Panc1 (cell line): ENCODE measurements at regions not wholly inside any gene's neighbourhood (a gene's known extent, or its start where the extent isn't known, plus 50 kb on each side); places are given as distances from the start of the nearest gene placed in this dataset.

Experiments
- ATAC-seq: fragments of 200-7000 bp; cut with Tn5 transposase; 2 replicates; pipeline ENCODE4 v1.9.1; 2020; ENCODE audit warnings: mild to moderate bottlenecking, moderate library complexity
- BruUV-seq: library from RNA; stranded (reverse); fragments of 400-500 nt; replicated peaks from 2 replicates; lab custom pipeline; 2021; lab: Mats Ljungman, UMichigan
- CTCF ChIA-PET: fragments of 300-600 bp; sonication (Branson Sonifier 250); formaldehyde crosslinking; loops from one replicate; lab custom pipeline; 2022; ENCODE audit warnings: antibody characterized with exemption; lab: Charles Lee
- POLR2A ChIA-PET: fragments of 300-600 bp; sonication (Branson Sonifier 250); formaldehyde crosslinking; loops from one replicate; lab custom pipeline; 2022; ENCODE audit warnings: antibody characterized with exemption; lab: Charles Lee
- DNase-seq: peaks from one replicate; pipeline ENCODE4 v3.0.0-alpha.2; 2010; ENCODE audit warnings: low read depth, low spot score
- H3K27ac ChIP-seq: 2 replicates; pipeline ENCODE4 v1.5.1; 2011; ENCODE audit warnings: mild to moderate bottlenecking, low read length, inconsistent platforms
- H3K27me3 ChIP-seq: fragments of 200-500 bp; sonication (Bioruptor generic); 2 replicates; pipeline ENCODE4 v1.6.0; 2014; ENCODE audit warnings: low read length, inconsistent platforms; ENCODE audit not compliant: control insufficient read depth, insufficient read depth
- H3K36me3 ChIP-seq: fragments of 200-500 bp; sonication (Bioruptor generic); 2 replicates; pipeline ENCODE4 v1.5.1; 2014; ENCODE audit warnings: inconsistent platforms, mild to moderate bottlenecking, low read length, moderate library complexity; ENCODE audit not compliant: control insufficient read depth, insufficient read depth
- H3K4me1 ChIP-seq: 2 replicates; pipeline ENCODE4 v1.5.1; 2011; ENCODE audit warnings: inconsistent platforms, mild to moderate bottlenecking, low read length, moderate library complexity; ENCODE audit not compliant: control insufficient read depth, insufficient read depth
- H3K4me3 ChIP-seq, 2 experiments: 2 replicates each; pipeline ENCODE4 v1.5.1; 2011 to 2012; ENCODE audit warnings: low read depth in 2 of 2, low read length in 2 of 2, mild to moderate bottlenecking in 2 of 2, inconsistent platforms in 1 of 2, moderate library complexity in 1 of 2
- H3K9me3 ChIP-seq: fragments of 200-500 bp; sonication (Bioruptor generic); 2 replicates; pipeline ENCODE4 v1.5.1; 2014; ENCODE audit warnings: low read depth, mild to moderate bottlenecking, inconsistent platforms, low read length, moderate library complexity; ENCODE audit not compliant: control insufficient read depth, insufficient read depth
- POLR2AphosphoS5 ChIP-seq: IDR thresholded peaks from 2 replicates; pipeline ENCODE4 v1.6.1; 2012; ENCODE audit warnings: mild to moderate bottlenecking, low read depth, low read length, moderate library complexity
- SIN3A ChIP-seq: IDR thresholded peaks from 2 replicates; pipeline ENCODE4 v1.6.1; 2012; ENCODE audit warnings: low read depth, mild to moderate bottlenecking, low read length, moderate library complexity, borderline replicate concordance; ENCODE audit not compliant: insufficient read depth
- TCF7L2 ChIP-seq: IDR thresholded peaks from 2 replicates; pipeline ENCODE4 v1.6.1; 2011; ENCODE audit warnings: mild to moderate bottlenecking, low read depth, low read length, inconsistent platforms
- in situ Hi-C: cut with HindIII; loops from 2 replicates; pipeline ENCODE4 v1.10.0; 2016; ENCODE audit warnings: low sequenced_read_pairs, low pct_unique_long_range_greater_than_20kb
- intact Hi-C: fragments of 100-400 bp; cut with micrococcal nuclease; formaldehyde crosslinking; loops from one replicate; pipeline ENCODE4 v1.10.0; 2022; ENCODE audit not compliant: unreplicated experiment
- TF ChIP-seq, protein P1 (sequence below): fragments of 450-650 bp; IDR thresholded peaks from 2 replicates; pipeline ENCODE4 v1.5.1; 2017; ENCODE audit warnings: mild to moderate bottlenecking
- TF ChIP-seq, protein P2 (sequence below), 2 experiments: IDR thresholded peaks; 2 replicates each; pipeline ENCODE4 v1.6.1; 2011 to 2012; ENCODE audit warnings: low read depth in 2 of 2, control low read depth in 1 of 2, low read length in 1 of 2, mild to moderate bottlenecking in 1 of 2, moderate library complexity in 1 of 2; ENCODE audit not compliant: insufficient read depth in 1 of 2

DNA sequence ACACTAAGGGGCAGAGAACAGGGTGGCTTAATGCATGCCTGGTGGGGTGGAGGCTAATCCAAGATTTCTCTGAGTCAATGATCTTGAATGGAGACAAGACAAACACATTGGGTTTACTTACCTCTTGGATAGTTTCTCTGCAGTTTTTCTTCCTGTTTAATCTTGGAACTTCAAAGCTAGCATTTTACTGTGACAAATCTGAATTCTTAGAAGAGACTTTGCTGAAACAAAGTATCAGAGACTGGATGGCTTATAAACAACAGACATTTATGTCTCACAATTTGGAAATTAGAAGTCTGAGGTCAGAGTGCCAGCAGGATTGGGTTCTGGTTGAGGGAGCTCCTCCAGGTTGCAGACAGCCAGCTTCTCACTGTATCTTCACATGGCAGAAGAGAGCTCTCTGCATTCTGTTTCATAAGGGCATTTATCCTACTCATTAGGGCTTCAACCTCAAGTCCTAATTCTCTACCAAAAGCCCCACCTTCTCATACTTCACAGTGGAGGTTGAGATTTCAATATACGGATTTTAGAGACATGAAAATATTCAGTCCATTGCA is 921.8 kb downstream of the VRK1 start:
- no peak for DNase-seq
- H3K27me3 ChIP-seq: no peaks in the 10 kb centered on the region
- H3K36me3 ChIP-seq: no peaks in the 10 kb centered on the region; the same call in 1 of the 2 replicates
- H3K27ac ChIP-seq: no peak overlapping the region
- ChIA-PET CTCF (interaction anchor here (0.6 kb wide), 1 partner anchor 249 kb away, joined by 11 read pairs; no protein-coding TSS in a partner anchor), POLR2A (no interaction called here)
- TF ChIP-seq, protein P1, sequence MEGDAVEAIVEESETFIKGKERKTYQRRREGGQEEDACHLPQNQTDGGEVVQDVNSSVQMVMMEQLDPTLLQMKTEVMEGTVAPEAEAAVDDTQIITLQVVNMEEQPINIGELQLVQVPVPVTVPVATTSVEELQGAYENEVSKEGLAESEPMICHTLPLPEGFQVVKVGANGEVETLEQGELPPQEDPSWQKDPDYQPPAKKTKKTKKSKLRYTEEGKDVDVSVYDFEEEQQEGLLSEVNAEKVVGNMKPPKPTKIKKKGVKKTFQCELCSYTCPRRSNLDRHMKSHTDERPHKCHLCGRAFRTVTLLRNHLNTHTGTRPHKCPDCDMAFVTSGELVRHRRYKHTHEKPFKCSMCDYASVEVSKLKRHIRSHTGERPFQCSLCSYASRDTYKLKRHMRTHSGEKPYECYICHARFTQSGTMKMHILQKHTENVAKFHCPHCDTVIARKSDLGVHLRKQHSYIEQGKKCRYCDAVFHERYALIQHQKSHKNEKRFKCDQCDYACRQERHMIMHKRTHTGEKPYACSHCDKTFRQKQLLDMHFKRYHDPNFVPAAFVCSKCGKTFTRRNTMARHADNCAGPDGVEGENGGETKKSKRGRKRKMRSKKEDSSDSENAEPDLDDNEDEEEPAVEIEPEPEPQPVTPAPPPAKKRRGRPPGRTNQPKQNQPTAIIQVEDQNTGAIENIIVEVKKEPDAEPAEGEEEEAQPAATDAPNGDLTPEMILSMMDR: no peak
- no peak for TF ChIP-seq POLR2AphosphoS5
- no peak for TF ChIP-seq SIN3A
- TF ChIP-seq TCF7L2: no peak
- TF ChIP-seq, protein P2, sequence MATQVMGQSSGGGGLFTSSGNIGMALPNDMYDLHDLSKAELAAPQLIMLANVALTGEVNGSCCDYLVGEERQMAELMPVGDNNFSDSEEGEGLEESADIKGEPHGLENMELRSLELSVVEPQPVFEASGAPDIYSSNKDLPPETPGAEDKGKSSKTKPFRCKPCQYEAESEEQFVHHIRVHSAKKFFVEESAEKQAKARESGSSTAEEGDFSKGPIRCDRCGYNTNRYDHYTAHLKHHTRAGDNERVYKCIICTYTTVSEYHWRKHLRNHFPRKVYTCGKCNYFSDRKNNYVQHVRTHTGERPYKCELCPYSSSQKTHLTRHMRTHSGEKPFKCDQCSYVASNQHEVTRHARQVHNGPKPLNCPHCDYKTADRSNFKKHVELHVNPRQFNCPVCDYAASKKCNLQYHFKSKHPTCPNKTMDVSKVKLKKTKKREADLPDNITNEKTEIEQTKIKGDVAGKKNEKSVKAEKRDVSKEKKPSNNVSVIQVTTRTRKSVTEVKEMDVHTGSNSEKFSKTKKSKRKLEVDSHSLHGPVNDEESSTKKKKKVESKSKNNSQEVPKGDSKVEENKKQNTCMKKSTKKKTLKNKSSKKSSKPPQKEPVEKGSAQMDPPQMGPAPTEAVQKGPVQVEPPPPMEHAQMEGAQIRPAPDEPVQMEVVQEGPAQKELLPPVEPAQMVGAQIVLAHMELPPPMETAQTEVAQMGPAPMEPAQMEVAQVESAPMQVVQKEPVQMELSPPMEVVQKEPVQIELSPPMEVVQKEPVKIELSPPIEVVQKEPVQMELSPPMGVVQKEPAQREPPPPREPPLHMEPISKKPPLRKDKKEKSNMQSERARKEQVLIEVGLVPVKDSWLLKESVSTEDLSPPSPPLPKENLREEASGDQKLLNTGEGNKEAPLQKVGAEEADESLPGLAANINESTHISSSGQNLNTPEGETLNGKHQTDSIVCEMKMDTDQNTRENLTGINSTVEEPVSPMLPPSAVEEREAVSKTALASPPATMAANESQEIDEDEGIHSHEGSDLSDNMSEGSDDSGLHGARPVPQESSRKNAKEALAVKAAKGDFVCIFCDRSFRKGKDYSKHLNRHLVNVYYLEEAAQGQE (IDR thresholded peaks at IDR 0.05; ENCODE audit: insufficient read depth in 1 of 2, low read depth in 2 of 2, low read length in 1 of 2): no peak
- no peak for ATAC-seq
- H3K4me3 ChIP-seq: no peak overlapping the region
- no peaks in the 10 kb centered on the region for H3K4me1 ChIP-seq
- H3K9me3 ChIP-seq: no peaks in the 10 kb centered on the region
- BruUV-seq: no TSS peak
- intact Hi-C loops (no loop called here), in situ Hi-C loops (no loop called here)

DNA sequence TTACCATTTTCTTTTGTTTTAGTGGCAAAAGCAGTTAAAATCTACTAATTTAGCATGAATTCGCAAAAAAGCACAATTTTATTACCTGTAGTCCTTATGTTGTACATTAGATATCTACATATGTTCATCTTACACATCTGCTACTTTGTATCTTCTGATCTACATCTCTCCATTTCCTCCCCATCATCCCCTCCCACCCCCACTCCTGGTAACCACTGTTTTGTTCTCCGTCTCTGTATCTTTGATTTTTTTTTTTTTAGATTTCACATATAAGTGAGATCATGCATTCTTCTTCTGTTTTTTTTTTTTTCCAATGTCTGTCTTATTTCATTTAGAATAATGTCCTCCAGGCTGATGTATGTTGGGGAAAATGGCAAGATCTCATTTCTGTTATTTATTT is 922.7 kb downstream of the VRK1 start:
- Histone ChIP-seq H3K27ac (no peak overlapping the region), H3K27me3 (no peaks in the 10 kb centered on the region), H3K4me1 (no peaks in the 10 kb centered on the region), H3K36me3 (no peaks in the 10 kb centered on the region), H3K9me3 (no peaks in the 10 kb centered on the region), H3K4me3 (no peak overlapping the region)
- DNase-seq: no peak
- no peak for ATAC-seq
- ChIA-PET POLR2A (no interaction called here), CTCF (no interaction called here)
- TF ChIP-seq, protein P2 (IDR thresholded peaks at IDR 0.05; ENCODE audit: insufficient read depth in 1 of 2, low read depth in 2 of 2, low read length in 1 of 2): no peak
- no peak for TF ChIP-seq SIN3A
- TF ChIP-seq, protein P1: no peak
- TF ChIP-seq TCF7L2: no peak
- no peak for TF ChIP-seq POLR2AphosphoS5
- no TSS peak for BruUV-seq
- intact Hi-C loops (no loop called here), in situ Hi-C loops (no loop called here)
